ENCODE measurements at regions not wholly inside any gene's neighbourhood (a gene's known extent, or its start where the extent isn't known, plus 50 kb on each side); places are given as distances from the start of the nearest gene placed in this dataset.

- H3K27ac ChIP-seq (ENCODE audit: low read length): no peak overlapping the region
- no peak overlapping the region for H2AFZ ChIP-seq (ENCODE audit: low read depth, low read length)
- DNase-seq (no peak), ATAC-seq (ENCODE audit: insufficient read depth, low read depth) (no peak)
- no peak overlapping the region for H3K9ac ChIP-seq (ENCODE audit: low read depth, low read length)
- no peaks in the 10 kb centered on the region for H4K20me1 ChIP-seq (ENCODE audit: insufficient read depth, low read length)
- TF ChIP-seq CTCF (IDR thresholded peaks at IDR 0.05; ENCODE audit: borderline replicate concordance, extremely low read depth, low read length, poor library complexity, severe bottlenecking): no peak
- TF ChIP-seq EZH2 (IDR thresholded peaks at IDR 0.05; ENCODE audit: borderline replicate concordance, low read depth, low read length, severe bottlenecking): no peak
- no peak overlapping the region for H3K4me2 ChIP-seq (ENCODE audit: insufficient read depth, low read length)
- no peaks in the 10 kb centered on the region for H3K4me1 ChIP-seq (ENCODE audit: insufficient read depth, low read length)
- H3K27me3 ChIP-seq (ENCODE audit: insufficient read depth, low read length, poor library complexity): no peaks in the 10 kb centered on the region
- H3K4me3 ChIP-seq (ENCODE audit: low read depth in 1 of 2, low read length in 2 of 2): no peak overlapping the region
- H3K79me2 ChIP-seq (ENCODE audit: insufficient read depth, low read length): no peaks in the 10 kb centered on the region
- H3K9me3 ChIP-seq (ENCODE audit: insufficient read depth, low read length, severe bottlenecking): no peaks in the 10 kb centered on the region
- H3K36me3 ChIP-seq (ENCODE audit: insufficient read depth, low read length): no peaks in the 10 kb centered on the region
Measured at GRCh38 chr2:199677881-199678280, 173.1 kb downstream of the FTCDNL1 start.

GRCh38 chr2:199668645-199669044 lies 182.3 kb downstream of the FTCDNL1 start:
- TF ChIP-seq EZH2 (IDR thresholded peaks at IDR 0.05; ENCODE audit: borderline replicate concordance, low read depth, low read length, severe bottlenecking) (no peak), CTCF (IDR thresholded peaks at IDR 0.05; ENCODE audit: borderline replicate concordance, extremely low read depth, low read length, poor library complexity, severe bottlenecking) (no peak)
- Histone ChIP-seq H4K20me1 (ENCODE audit: insufficient read depth, low read length) (no peaks in the 10 kb centered on the region), H3K4me1 (ENCODE audit: insufficient read depth, low read length) (no peaks in the 10 kb centered on the region), H3K9me3 (ENCODE audit: insufficient read depth, low read length, severe bottlenecking) (no peaks in the 10 kb centered on the region), H2AFZ (ENCODE audit: low read depth, low read length) (no peak overlapping the region), H3K27ac (ENCODE audit: low read length) (no peak overlapping the region), H3K79me2 (ENCODE audit: insufficient read depth, low read length) (no peaks in the 10 kb centered on the region), H3K4me2 (ENCODE audit: insufficient read depth, low read length) (no peak overlapping the region), H3K27me3 (ENCODE audit: insufficient read depth, low read length, poor library complexity) (peaks cover 20% of the 10 kb centered on the region), H3K4me3 (ENCODE audit: low read depth in 1 of 2, low read length in 2 of 2) (no peak overlapping the region), H3K36me3 (ENCODE audit: insufficient read depth, low read length) (no peaks in the 10 kb centered on the region), H3K9ac (ENCODE audit: low read depth, low read length) (no peak overlapping the region)
- DNase-seq: no peak
- no peak for ATAC-seq (ENCODE audit: insufficient read depth, low read depth)

- DNase-seq (no peak), ATAC-seq (ENCODE audit: insufficient read depth, low read depth) (no peak)
- no peak overlapping the region for H3K4me2 ChIP-seq (ENCODE audit: insufficient read depth, low read length)
- H3K36me3 ChIP-seq (ENCODE audit: insufficient read depth, low read length): no peaks in the 10 kb centered on the region
- H3K4me3 ChIP-seq (ENCODE audit: low read depth in 1 of 2, low read length in 2 of 2): no peak overlapping the region
- TF ChIP-seq EZH2 (IDR thresholded peaks at IDR 0.05; ENCODE audit: borderline replicate concordance, low read depth, low read length, severe bottlenecking): no peak
- TF ChIP-seq CTCF (IDR thresholded peaks at IDR 0.05; ENCODE audit: borderline replicate concordance, extremely low read depth, low read length, poor library complexity, severe bottlenecking): no peak
- no peaks in the 10 kb centered on the region for H4K20me1 ChIP-seq (ENCODE audit: insufficient read depth, low read length)
- no peak overlapping the region for H3K9ac ChIP-seq (ENCODE audit: low read depth, low read length)
- no peaks in the 10 kb centered on the region for H3K4me1 ChIP-seq (ENCODE audit: insufficient read depth, low read length)
- H3K27me3 ChIP-seq (ENCODE audit: insufficient read depth, low read length, poor library complexity): no peaks in the 10 kb centered on the region
- no peaks in the 10 kb centered on the region for H3K79me2 ChIP-seq (ENCODE audit: insufficient read depth, low read length)
- no peak overlapping the region for H2AFZ ChIP-seq (ENCODE audit: low read depth, low read length)
- H3K9me3 ChIP-seq (ENCODE audit: insufficient read depth, low read length, severe bottlenecking): no peaks in the 10 kb centered on the region
- H3K27ac ChIP-seq (ENCODE audit: low read length): no peak overlapping the region
Measured at GRCh38 chr2:199663157-199663556, 187.8 kb downstream of the FTCDNL1 start.

GRCh38 chr2:199662255-199662654 lies 188.7 kb downstream of the FTCDNL1 start:
- H3K9ac ChIP-seq (ENCODE audit: low read depth, low read length): no peak overlapping the region
- ATAC-seq (ENCODE audit: insufficient read depth, low read depth) (no peak), DNase-seq (no peak)
- no peak overlapping the region for H3K27ac ChIP-seq (ENCODE audit: low read length)
- no peaks in the 10 kb centered on the region for H3K36me3 ChIP-seq (ENCODE audit: insufficient read depth, low read length)
- H4K20me1 ChIP-seq (ENCODE audit: insufficient read depth, low read length): no peaks in the 10 kb centered on the region
- H3K9me3 ChIP-seq (ENCODE audit: insufficient read depth, low read length, severe bottlenecking): no peaks in the 10 kb centered on the region
- no peak overlapping the region for H2AFZ ChIP-seq (ENCODE audit: low read depth, low read length)
- H3K79me2 ChIP-seq (ENCODE audit: insufficient read depth, low read length): no peaks in the 10 kb centered on the region
- TF ChIP-seq CTCF (IDR thresholded peaks at IDR 0.05; ENCODE audit: borderline replicate concordance, extremely low read depth, low read length, poor library complexity, severe bottlenecking) (no peak), EZH2 (IDR thresholded peaks at IDR 0.05; ENCODE audit: borderline replicate concordance, low read depth, low read length, severe bottlenecking) (no peak)
- no peaks in the 10 kb centered on the region for H3K27me3 ChIP-seq (ENCODE audit: insufficient read depth, low read length, poor library complexity)
- H3K4me1 ChIP-seq (ENCODE audit: insufficient read depth, low read length): no peaks in the 10 kb centered on the region
- H3K4me3 ChIP-seq (ENCODE audit: low read depth in 1 of 2, low read length in 2 of 2): no peak overlapping the region
- H3K4me2 ChIP-seq (ENCODE audit: insufficient read depth, low read length): no peak overlapping the region
